Breast epithelium (tissue), 3 donors: ENCODE measurements at regions not wholly inside any gene's neighbourhood (a gene's known extent, or its start where the extent isn't known, plus 50 kb on each side); places are given as distances from the start of the nearest gene placed in this dataset.

ENCODE experiments used
- POLR2A ChIP-seq: fragments of 450-650 bp; IDR thresholded peaks from one replicate; pipeline ENCODE4 v1.6.1; 2016; ENCODE audit warnings: antibody characterized with exemption, mild to moderate bottlenecking, moderate library complexity
- TF ChIP-seq, protein P1 (sequence below), 3 donors: fragments of 450-650 bp; IDR thresholded peaks; one replicate each; pipeline ENCODE4 v1.5.1; 2016 to 2017; ENCODE audit warnings: antibody characterized with exemption in 3 of 3, mild to moderate bottlenecking in 3 of 3, moderate library complexity in 3 of 3

DNA sequence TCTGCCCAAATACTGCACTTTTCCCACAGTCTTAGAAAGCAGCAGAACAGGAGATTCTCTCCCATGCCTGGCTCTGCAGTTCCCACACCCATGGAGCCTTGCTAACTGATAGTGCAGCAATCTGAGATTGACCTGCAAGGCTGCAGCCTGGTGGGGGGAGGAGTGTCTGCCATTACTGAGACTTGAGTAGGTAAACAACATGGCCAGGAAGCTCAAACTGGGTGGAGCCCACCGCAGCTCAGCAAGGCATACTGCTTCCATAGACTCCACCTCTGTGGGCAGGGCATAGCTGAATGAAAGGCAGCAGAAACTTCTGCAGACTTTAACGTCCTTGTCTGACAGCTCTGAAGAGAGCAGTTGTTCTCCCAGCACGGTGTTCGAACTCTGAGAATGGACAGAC is 358.5 kb upstream of the PCDH9 start:
- no peak for TF ChIP-seq POLR2A
- TF ChIP-seq, protein P1, sequence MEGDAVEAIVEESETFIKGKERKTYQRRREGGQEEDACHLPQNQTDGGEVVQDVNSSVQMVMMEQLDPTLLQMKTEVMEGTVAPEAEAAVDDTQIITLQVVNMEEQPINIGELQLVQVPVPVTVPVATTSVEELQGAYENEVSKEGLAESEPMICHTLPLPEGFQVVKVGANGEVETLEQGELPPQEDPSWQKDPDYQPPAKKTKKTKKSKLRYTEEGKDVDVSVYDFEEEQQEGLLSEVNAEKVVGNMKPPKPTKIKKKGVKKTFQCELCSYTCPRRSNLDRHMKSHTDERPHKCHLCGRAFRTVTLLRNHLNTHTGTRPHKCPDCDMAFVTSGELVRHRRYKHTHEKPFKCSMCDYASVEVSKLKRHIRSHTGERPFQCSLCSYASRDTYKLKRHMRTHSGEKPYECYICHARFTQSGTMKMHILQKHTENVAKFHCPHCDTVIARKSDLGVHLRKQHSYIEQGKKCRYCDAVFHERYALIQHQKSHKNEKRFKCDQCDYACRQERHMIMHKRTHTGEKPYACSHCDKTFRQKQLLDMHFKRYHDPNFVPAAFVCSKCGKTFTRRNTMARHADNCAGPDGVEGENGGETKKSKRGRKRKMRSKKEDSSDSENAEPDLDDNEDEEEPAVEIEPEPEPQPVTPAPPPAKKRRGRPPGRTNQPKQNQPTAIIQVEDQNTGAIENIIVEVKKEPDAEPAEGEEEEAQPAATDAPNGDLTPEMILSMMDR (IDR thresholded peaks at IDR 0.05) = no peak
